Mesendoderm (in vitro differentiated cells): ENCODE measurements at regions not wholly inside any gene's neighbourhood (a gene's known extent, or its start where the extent isn't known, plus 50 kb on each side); places are given as distances from the start of the nearest gene placed in this dataset.

Source experiments
- DNase-seq: peaks from one replicate; pipeline ENCODE4 v3.0.0; 2013
- H2AK5ac ChIP-seq: 2 replicates; pipeline ENCODE4 v1.6.1; 2013; ENCODE audit warnings: low read length, inconsistent platforms
- H2BK120ac ChIP-seq: 2 replicates; pipeline ENCODE4 v1.6.1; 2013; ENCODE audit warnings: low read depth, mild to moderate bottlenecking, low read length, moderate library complexity, mixed read lengths
- H2BK15ac ChIP-seq: replicated peaks from 2 replicates; pipeline ENCODE4 v1.6.1; 2013; ENCODE audit warnings: low read depth, mild to moderate bottlenecking, moderate library complexity
- H2BK5ac ChIP-seq: 2 replicates; pipeline ENCODE4 v1.6.1; 2013; ENCODE audit warnings: low read length, inconsistent platforms
- H3K18ac ChIP-seq: 2 replicates; pipeline ENCODE4 v1.6.1; 2013; ENCODE audit warnings: mild to moderate bottlenecking, low read length, mixed read lengths
- H3K23ac ChIP-seq: one replicate; pipeline ENCODE4 v1.6.1; 2013; ENCODE audit warnings: low read length
- H3K27ac ChIP-seq: 2 replicates; pipeline ENCODE4 v1.5.1; 2013; ENCODE audit warnings: low read depth, mild to moderate bottlenecking, inconsistent platforms, low read length, moderate library complexity
- H3K27me3 ChIP-seq: 2 replicates; pipeline ENCODE4 v1.6.1; 2013; ENCODE audit warnings: low read length, control low read depth, mild to moderate bottlenecking, inconsistent platforms; ENCODE audit not compliant: insufficient read depth, poor library complexity
- H3K36me3 ChIP-seq: 2 replicates; pipeline ENCODE4 v1.6.1; 2013; ENCODE audit warnings: low read length, inconsistent platforms; ENCODE audit not compliant: control insufficient read depth, insufficient read depth
- H3K4ac ChIP-seq: one replicate; pipeline ENCODE4 v1.6.1; 2013; ENCODE audit warnings: low read depth, mild to moderate bottlenecking, low read length, moderate library complexity
- H3K4me1 ChIP-seq: 2 replicates; pipeline ENCODE4 v1.6.1; 2013; ENCODE audit warnings: low read depth, low read length, inconsistent platforms; ENCODE audit not compliant: control insufficient read depth
- H3K4me2 ChIP-seq: 2 replicates; pipeline ENCODE4 v1.6.1; 2013; ENCODE audit warnings: low read length
- H3K4me3 ChIP-seq: 2 replicates; pipeline ENCODE4 v1.5.1; 2013; ENCODE audit warnings: mild to moderate bottlenecking, low read length
- H3K56ac ChIP-seq: one replicate; pipeline ENCODE4 v1.6.1; 2013; ENCODE audit warnings: low read length
- H3K79me1 ChIP-seq: 2 replicates; pipeline ENCODE4 v1.6.1; 2013; ENCODE audit warnings: low read length, inconsistent platforms
- H3K79me2 ChIP-seq: 2 replicates; pipeline ENCODE4 v1.6.1; 2013; ENCODE audit warnings: mild to moderate bottlenecking, low read length; ENCODE audit not compliant: control insufficient read depth, insufficient read depth
- H3K9ac ChIP-seq: 2 replicates; pipeline ENCODE4 v1.6.1; 2013; ENCODE audit warnings: low read length, inconsistent platforms
- H4K5ac ChIP-seq: one replicate; pipeline ENCODE4 v1.6.1; 2013; ENCODE audit warnings: low read length
- H4K8ac ChIP-seq: one replicate; pipeline ENCODE4 v1.6.1; 2013; ENCODE audit warnings: low read depth, mild to moderate bottlenecking, control low read depth, low read length, moderate library complexity
- WGBS: extraction: QIAGEN DNeasy Blood & Tissue Kit; methylation state at CpG from one replicate; pipeline ENCODE4 v1.1.7; 2013; ENCODE audit warnings: low lambda C conversion rate, missing lambda C conversion rate; ENCODE audit not compliant: insufficient coverage; ENCODE audit errors: extremely low coverage; 5-methylcytosine and 5-hydroxymethylcytosine counted together

GRCh38 chr6:37093728-37094069 is 76.3 kb upstream of the PIM1 start:
- Histone ChIP-seq H3K9ac (no peak overlapping the region), H2AK5ac (peak overlapping the region; percentile 62), H3K27ac (no peak overlapping the region), H3K23ac (no peak overlapping the region), H2BK120ac (no peak overlapping the region), H4K8ac (no peak overlapping the region), H3K4ac (no peak overlapping the region), H3K4me1 (peaks cover 2% of the 10 kb centered on the region), H2BK15ac (no peak overlapping the region), H3K27me3 (no peaks in the 10 kb centered on the region), H3K79me2 (no peaks in the 10 kb centered on the region), H2BK5ac (no peak overlapping the region), H3K4me3 (no peak overlapping the region), H3K18ac (no peak overlapping the region), H3K79me1 (no peaks in the 10 kb centered on the region), H3K56ac (peak overlapping the region; percentile 27), H3K4me2 (no peak overlapping the region), H4K5ac (peak overlapping the region; percentile 29), H3K36me3 (no peaks in the 10 kb centered on the region)
- no CpG with 5 or more reads among the region's 6 CpGs for WGBS
- no peak for DNase-seq

GRCh38 chr6:37095997-37096396 is 74.0 kb upstream of the PIM1 start:
- Histone ChIP-seq H3K27me3 (no peaks in the 10 kb centered on the region), H3K27ac (no peak overlapping the region), H4K5ac (no peak overlapping the region), H2AK5ac (no peak overlapping the region), H4K8ac (no peak overlapping the region), H3K18ac (no peak overlapping the region), H3K4me1 (peaks cover 2% of the 10 kb centered on the region), H3K4ac (no peak overlapping the region), H2BK5ac (no peak overlapping the region), H3K4me2 (no peak overlapping the region), H3K36me3 (no peaks in the 10 kb centered on the region), H3K56ac (peak overlapping the region; percentile 39), H2BK15ac (no peak overlapping the region), H3K9ac (no peak overlapping the region), H3K79me2 (no peaks in the 10 kb centered on the region), H3K23ac (no peak overlapping the region), H3K4me3 (no peak overlapping the region), H3K79me1 (no peaks in the 10 kb centered on the region), H2BK120ac (no peak overlapping the region)
- no peak for DNase-seq
- no CpG with 5 or more reads among the region's 1 CpG for WGBS

GRCh38 chr6:37097335-37097734 is 72.6 kb upstream of the PIM1 start:
- Histone ChIP-seq H3K18ac (no peak overlapping the region), H3K4ac (no peak overlapping the region), H3K36me3 (no peaks in the 10 kb centered on the region), H3K4me1 (peaks cover 8% of the 10 kb centered on the region), H4K8ac (no peak overlapping the region), H3K79me1 (no peaks in the 10 kb centered on the region), H3K27me3 (no peaks in the 10 kb centered on the region), H2AK5ac (no peak overlapping the region), H3K23ac (no peak overlapping the region), H3K4me2 (no peak overlapping the region), H4K5ac (no peak overlapping the region), H3K79me2 (no peaks in the 10 kb centered on the region), H3K9ac (no peak overlapping the region), H3K56ac (no peak overlapping the region), H3K4me3 (no peak overlapping the region), H2BK120ac (no peak overlapping the region), H3K27ac (no peak overlapping the region), H2BK5ac (no peak overlapping the region), H2BK15ac (no peak overlapping the region)
- WGBS, result no CpG with 5 or more reads among the region's 4 CpGs
- no peak for DNase-seq

- Histone ChIP-seq H2AK5ac (no peak overlapping the region), H3K79me2 (no peaks in the 10 kb centered on the region), H3K18ac (no peak overlapping the region), H3K79me1 (no peaks in the 10 kb centered on the region), H3K9ac (no peak overlapping the region), H3K23ac (no peak overlapping the region), H3K4me1 (peaks cover 12% of the 10 kb centered on the region), H4K8ac (no peak overlapping the region), H3K56ac (no peak overlapping the region), H3K27ac (no peak overlapping the region), H3K4ac (no peak overlapping the region), H3K27me3 (no peaks in the 10 kb centered on the region), H4K5ac (no peak overlapping the region), H3K36me3 (no peaks in the 10 kb centered on the region), H2BK5ac (no peak overlapping the region), H3K4me2 (no peak overlapping the region), H3K4me3 (no peak overlapping the region), H2BK120ac (no peak overlapping the region), H2BK15ac (no peak overlapping the region)
- WGBS, result no CpG with 5 or more reads among the region's 2 CpGs
- no peak for DNase-seq
These were observed 70.5 kb upstream of the PIM1 start for GRCh38 chr6:37099442-37099841.

- DNase-seq, result no peak
- Histone ChIP-seq H2AK5ac (no peak overlapping the region), H2BK5ac (no peak overlapping the region), H4K5ac (no peak overlapping the region), H3K18ac (no peak overlapping the region), H3K4me3 (no peak overlapping the region), H3K56ac (no peak overlapping the region), H3K4me1 (peaks cover 23% of the 10 kb centered on the region), H3K27ac (no peak overlapping the region), H2BK15ac (no peak overlapping the region), H3K27me3 (no peaks in the 10 kb centered on the region), H2BK120ac (no peak overlapping the region), H3K79me2 (no peaks in the 10 kb centered on the region), H3K4ac (no peak overlapping the region), H3K79me1 (no peaks in the 10 kb centered on the region), H3K4me2 (no peak overlapping the region), H3K36me3 (no peaks in the 10 kb centered on the region), H3K9ac (no peak overlapping the region), H3K23ac (no peak overlapping the region), H4K8ac (no peak overlapping the region)
- no CpG with 5 or more reads among the region's 6 CpGs for WGBS
These were observed 69.2 kb upstream of the PIM1 start for GRCh38 chr6:37100745-37101144.

- Histone ChIP-seq H3K4me1 (peaks cover 23% of the 10 kb centered on the region), H3K79me1 (no peaks in the 10 kb centered on the region), H3K56ac (peak overlapping the region; percentile 47), H2BK5ac (peak overlapping the region; percentile 1), H3K27ac (peak overlapping the region; percentile 59), H2AK5ac (no peak overlapping the region), H3K4me2 (no peak overlapping the region), H3K27me3 (no peaks in the 10 kb centered on the region), H2BK15ac (no peak overlapping the region), H3K4me3 (no peak overlapping the region), H3K23ac (no peak overlapping the region), H3K18ac (peak overlapping the region; percentile 62), H3K79me2 (no peaks in the 10 kb centered on the region), H2BK120ac (no peak overlapping the region), H4K5ac (no peak overlapping the region), H3K36me3 (no peaks in the 10 kb centered on the region), H3K4ac (peak overlapping the region; percentile 21), H4K8ac (no peak overlapping the region), H3K9ac (peak overlapping the region; percentile 3)
- WGBS, result no CpG with 5 or more reads among the region's 5 CpGs
- DNase-seq, result no peak
These were observed 68.0 kb upstream of the PIM1 start for GRCh38 chr6:37101991-37102298.
